ENCODE measurements at regions not wholly inside any gene's neighbourhood (a gene's known extent, or its start where the extent isn't known, plus 50 kb on each side); places are given as distances from the start of the nearest gene placed in this dataset.
"Not testable (repeated sequence)": the region's sequence is repeated elsewhere in the genome, so short reads cannot be mapped to it uniquely, and the experiment has no call there.

DNA sequence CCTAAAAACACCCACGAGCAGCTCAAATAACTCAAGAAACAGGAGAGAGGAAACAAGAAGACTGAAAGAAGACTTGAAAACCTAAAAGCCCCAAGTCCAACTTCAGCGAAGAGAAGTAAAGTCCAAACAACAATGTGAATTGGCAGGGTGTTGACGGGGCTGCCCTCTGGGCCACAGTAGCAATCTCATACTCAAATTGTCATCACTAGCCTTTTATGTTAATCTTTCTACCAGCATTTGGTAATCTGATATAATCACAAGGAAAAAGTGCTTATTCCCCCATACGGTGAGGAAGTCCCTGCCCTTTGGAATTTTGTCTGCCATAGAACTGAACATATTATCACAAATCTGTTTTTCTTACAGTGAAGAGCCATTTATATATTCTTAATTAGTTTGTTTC lies 51.5 kb upstream of the IFNE start:
- DNase-seq (ENCODE audit: low read depth), result no peak

DNA sequence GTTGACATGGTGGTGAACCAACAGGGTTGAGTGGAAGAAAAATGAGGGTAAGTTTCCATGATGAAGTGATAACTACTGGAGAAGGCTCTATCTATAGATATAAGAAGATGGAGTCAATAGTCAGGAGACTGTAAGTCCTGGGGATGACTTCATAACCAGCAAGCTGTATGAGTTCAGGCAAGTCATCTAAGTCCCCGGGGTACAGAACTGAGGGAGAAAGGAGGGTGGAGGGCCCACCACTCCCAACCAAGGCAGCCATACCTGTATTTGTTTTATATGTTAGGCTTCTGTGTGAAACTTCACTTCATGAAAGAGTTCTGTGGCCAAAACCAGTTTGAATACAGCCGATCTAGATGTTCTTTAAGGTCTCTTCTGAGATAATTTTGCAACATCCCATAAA lies 53.3 kb upstream of the IFNE start:
- no peak for DNase-seq (ENCODE audit: low read depth)

DNA sequence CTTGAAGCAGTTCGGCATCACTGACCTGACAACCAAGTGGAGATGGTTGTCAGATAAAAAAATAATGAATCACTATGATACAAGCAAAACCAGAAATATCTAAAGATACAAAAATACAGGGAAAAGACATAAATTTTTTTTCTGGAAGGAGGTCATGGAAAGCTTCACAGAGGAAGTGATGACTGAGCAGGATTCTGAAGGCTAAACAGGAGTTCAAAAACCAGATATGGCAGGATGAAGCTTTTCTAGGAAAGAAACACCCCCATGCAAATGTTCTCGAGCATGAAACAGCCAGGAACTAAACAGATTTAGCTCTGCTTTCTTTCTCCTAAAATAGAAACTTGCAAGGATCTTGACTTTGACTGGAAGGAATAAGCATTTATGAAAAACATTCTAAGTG lies 60.7 kb upstream of the IFNE start:
- DNase-seq (ENCODE audit: low read depth), result no peak

DNA sequence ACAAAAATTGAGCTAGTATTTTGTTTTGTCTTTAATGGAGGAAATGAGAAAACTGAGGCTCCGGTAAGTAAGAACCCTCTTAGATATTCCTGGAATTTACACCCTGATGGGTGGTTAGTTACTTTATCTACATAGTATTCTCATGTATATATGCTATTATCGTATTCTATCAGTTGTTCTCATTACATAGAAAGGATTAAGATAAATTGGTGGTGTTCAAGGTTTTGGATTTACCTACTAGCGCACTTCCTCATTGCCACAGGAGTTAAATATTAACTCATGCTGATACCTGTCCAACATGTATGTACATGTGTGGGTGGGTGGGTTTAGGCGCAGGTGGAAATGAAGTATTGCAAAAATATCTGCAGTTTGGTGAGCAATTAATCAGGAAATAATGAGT lies 61.1 kb upstream of the IFNE start:
- no peak for DNase-seq (ENCODE audit: low read depth)

DNA sequence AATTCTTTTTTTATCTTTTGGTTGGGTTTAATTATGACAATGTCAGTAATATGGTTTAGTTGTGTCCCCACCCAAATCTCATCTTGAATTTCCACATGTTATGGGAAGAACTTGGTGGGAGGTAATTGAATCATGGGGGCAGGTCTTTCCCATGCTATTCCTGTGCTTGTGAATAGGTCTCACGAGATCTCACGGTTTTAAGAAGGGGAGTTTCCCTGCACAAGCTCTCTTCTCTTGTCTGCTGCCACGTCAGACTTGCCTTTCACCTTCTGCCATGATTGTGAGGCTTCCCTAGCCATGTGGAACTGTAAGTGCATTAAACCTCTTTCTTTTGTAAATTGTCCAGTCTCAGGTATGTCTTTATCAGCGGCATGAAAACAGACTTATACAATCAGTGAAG lies 61.7 kb upstream of the IFNE start:
- DNase-seq (ENCODE audit: low read depth), result not testable (repeated sequence)

DNA sequence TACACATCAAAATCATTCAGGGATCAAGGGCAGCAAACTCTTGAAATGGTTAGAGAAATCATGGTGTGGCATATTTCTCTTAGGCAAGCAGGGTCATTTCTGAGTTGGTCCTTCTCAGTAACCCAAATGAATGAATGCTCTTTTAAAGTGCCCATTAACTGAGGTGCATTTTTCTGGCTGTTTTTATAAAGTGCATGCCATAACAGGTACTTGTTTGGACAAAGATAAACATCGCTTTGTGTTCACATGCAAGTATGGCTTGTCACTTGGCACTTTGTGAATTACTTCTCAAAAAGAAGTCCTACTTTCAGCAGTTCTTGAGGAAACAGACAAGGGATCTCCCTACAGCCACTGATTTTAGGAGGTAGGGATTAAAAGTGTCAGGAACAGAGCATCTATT lies 64.8 kb upstream of the IFNE start:
- DNase-seq (ENCODE audit: low read depth), result no peak

DNA sequence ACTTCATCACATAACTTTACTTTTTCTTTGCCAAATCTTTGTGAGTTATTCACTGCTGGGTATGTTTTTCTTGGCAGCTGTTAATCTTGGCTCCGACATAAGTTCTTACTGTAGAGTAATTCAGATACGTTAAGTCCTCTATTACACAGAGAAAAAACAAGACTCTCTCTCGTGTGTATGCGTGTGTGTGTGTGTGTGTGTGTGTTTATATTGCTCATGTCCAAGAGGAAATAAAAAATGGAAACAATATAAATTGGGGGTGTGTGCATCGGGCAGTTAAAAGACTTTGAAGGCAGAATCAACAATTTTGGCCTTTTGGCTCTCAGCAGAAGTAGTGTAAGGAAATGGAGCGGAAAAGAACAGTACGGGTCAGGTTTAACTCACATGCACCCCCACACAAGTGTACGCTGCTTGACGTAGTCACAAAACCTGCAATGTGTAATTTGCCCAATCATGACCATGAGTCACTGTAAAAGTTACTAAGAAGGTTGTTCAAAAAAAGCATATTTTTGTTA lies 67.2 kb upstream of the IFNE start:
- DNase-seq (ENCODE audit: low read depth), result no peak

DNA sequence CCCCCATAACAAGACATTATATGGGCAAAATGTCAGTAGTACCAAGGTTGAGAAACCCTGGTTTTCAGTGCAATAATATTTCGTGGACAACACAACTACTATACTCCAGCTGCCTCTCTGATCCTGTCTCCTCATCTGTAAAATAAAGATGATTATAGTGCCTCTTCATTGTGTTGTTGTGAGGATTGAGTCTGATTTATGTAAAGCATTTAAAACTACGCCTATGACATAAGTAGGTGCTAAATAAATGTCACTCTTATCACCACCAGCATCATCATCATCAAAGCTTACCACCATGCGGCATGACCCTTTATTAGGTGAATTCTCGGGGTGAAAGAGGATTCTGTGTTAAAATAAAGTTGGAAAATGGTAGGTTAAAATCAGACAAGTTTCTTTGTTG lies 67.8 kb upstream of the IFNE start:
- DNase-seq (ENCODE audit: low read depth), result no peak

DNA sequence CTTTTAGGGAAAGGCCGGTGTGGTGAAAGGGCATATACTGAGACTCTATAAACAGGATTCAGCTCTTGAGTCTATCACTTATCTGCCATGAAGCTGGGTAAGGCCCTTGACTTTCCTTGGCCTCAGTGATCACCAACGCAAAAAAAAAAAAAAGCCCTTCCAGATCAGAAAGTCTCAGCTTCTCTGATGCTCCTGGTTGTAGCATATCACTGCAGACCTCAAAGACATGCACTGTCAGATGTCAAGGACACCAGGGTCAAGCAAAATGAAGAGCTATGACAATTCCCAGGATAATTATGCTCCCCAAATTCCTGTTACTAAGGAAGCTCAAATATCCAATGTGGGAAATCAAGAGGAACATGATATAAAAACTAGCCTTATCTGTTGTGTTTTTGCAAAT lies 68.3 kb upstream of the IFNE start:
- DNase-seq (ENCODE audit: low read depth), result no peak

DNA sequence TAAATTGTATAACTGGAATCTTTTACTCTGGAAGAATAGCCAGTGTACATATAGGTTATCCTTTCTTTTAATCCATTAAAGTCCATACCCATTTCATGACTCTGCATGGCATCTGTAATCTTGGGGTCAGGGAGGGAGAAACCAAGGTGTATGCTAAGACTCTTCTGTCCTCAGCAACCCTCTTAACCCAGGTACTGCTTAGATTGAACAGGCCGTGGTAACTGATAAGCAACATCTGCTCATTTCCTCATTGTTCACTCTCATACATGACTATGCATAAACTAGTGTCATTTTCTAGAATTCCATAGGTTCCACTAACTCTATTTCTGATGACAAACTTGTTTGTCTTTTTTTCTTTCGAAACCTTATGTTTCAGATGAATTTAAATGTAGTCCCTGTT lies 69.3 kb upstream of the IFNE start:
- DNase-seq (ENCODE audit: low read depth), result no peak

DNA sequence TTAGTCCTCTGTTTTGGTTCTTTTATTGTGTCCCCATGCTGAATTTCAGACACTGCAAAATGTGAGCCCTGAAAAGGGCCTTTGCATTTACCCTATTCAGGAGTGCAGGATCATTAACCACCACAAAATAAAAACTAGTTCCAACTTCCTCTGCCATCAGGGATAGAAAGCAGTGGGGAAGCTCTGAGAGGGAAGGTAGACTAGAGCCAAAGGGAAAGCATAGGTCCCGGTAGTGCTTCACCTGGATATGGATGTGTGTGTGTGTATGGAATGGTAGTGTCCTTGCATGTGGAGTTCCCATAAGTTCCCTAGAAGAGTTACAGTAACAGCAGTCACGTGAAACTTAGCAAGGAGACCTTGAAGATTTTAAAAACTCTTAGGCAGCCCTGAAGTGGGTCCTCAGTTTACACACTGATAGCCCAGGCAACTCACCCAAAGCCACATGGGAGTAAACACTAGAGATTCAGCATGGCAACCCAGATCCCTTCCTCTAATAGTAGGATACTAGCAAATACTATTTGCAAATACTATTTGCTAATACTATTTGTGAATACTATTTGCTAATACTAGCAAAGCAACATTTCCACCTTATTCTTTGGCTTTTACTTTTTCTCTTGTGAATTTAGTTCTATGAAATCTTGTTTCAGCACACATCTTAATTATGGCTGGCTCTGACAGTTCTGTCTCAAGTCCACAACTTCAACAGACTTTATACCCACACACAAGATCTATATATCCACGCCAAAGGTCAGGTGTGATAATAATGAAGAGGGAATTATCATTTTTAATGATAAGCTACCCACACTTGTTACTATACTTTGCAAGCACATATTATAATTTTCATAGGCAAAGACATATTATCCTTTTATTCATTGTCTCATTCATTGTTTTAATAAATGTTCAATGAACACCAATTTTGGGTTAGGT lies 70.4 kb upstream of the IFNE start:
- DNase-seq (ENCODE audit: low read depth), result no peak

DNA sequence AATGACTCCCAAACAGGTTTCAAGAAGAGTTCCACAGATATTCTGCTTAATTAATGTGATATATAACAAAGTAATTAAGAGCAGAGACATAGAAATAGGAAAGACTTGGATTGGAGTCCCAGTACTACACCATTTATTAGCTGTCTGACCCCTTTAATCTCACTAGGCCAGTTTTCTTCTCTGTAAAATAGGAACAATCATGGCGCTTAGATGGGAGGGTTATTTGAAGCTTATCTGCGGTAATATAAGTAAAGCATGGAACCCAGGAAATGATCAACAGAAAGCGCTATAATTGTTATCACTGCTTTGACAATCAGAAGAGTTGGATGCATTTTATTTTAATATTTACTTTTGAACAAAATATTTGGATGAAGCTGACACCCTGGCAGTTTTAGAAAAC lies 71.3 kb upstream of the IFNE start:
- DNase-seq (ENCODE audit: low read depth), result no peak

DNA sequence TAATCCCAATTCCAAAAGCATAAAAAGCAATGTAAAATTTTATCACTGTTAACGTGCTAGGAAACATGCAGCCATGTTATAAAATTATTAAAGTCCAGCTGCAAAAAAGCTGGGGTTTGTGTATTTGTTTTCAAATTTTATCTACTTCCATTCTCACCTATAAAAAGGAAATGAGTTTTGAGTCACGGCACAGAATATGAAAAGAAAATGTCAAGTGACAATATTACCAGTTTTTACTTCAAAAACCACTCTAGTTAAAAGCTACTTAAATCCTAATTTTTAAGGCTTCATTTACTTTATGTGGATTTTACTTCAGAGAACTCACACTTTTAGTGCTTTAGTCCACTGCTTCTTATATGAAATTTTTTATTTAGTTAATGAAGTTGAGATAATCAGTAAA lies 72.7 kb upstream of the IFNE start:
- no peak for DNase-seq (ENCODE audit: low read depth)

DNA sequence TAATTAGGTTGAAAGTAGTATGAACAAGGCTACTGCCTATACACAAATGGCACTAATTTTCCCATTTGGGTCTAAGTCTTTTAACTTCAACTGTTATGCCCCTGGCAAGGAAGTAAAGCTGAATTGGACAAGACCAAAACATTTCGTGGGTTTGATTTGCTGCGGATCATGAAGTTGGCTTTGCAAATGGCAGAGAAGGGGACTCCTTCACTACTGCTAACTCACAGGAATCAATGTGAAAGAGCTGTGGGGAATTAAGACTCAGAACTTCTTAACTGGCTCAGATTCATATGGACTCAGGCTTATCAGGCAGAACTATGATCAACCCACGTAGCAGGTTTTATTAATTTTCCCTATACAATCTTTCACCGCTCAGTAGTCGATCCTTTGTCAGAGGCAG lies 73.8 kb upstream of the IFNE start:
- no peak for DNase-seq (ENCODE audit: low read depth)

DNA sequence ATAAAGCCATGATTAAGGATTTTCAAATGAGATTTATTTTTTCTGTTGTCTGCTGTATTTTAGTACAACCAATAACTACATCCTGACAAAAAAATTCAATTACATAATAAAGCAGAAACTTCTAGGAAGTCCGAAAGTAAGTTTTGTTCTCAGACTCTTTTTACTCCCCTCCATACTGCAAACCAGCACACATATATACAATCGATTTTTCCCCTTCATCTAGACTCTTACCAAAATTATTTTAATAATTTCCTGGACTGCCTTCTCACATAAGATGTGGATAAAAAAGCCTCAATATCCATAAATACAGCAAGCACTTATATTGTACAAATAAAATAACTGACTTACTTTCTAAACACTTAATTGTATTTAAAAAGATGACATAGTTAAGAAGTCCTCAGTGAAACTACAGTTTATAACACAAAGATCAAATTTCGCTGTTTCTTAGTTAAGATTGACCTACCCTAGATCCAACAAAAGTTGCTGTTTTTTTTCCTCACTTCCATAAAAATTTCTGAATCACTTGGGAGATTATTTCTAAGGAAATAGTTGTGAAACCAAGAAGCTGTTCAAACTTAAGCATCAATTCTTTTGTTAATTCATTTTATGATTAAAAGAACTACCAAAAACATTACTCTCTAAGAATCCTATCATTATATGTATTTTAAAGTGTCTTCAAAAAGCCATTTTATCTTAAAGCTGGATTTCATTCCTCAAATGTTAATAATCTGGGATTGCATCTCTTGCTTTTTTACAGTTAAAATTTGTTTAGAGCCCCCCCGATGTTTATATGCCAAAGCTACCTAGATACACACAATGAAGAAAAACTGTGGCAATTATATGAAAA lies 74.7 kb upstream of the IFNE start:
- DNase-seq (ENCODE audit: low read depth), result no peak

DNA sequence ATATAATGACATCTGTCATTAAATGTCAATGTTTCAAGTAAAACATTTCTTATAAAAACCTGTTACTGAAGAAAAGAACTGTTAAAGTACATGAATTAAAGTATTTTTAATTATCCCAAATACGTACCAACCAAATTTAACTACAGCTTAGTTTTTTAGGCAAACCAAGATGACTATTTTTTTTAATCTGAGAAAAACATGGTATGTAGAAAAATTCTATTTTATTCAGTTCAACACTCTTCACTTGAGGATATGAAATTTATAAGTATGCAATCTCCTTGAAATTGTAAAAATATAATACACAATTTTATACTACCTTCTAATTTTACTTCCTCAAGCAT lies 75.3 kb upstream of the IFNE start:
- no peak for DNase-seq (ENCODE audit: low read depth)

DNA sequence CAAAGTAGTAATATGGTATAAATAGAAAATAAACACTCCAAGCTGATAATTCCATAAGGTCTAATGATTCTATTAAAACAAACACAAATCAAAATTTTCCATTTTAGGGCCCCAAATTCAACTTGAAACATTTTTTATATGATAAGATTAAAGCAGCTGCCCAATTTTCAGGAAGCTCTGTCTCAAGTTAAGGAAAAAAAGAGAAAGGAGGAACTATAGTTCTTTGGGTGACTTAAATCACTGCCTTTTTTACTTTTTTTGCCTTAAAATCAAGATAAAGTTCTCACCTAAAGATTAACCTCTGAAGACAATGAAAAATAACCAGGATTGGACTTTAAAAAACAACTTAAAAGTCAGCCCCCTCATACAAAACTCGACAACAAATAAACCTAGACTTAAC lies 76.0 kb upstream of the IFNE start:
- DNase-seq (ENCODE audit: low read depth), result no peak

DNA sequence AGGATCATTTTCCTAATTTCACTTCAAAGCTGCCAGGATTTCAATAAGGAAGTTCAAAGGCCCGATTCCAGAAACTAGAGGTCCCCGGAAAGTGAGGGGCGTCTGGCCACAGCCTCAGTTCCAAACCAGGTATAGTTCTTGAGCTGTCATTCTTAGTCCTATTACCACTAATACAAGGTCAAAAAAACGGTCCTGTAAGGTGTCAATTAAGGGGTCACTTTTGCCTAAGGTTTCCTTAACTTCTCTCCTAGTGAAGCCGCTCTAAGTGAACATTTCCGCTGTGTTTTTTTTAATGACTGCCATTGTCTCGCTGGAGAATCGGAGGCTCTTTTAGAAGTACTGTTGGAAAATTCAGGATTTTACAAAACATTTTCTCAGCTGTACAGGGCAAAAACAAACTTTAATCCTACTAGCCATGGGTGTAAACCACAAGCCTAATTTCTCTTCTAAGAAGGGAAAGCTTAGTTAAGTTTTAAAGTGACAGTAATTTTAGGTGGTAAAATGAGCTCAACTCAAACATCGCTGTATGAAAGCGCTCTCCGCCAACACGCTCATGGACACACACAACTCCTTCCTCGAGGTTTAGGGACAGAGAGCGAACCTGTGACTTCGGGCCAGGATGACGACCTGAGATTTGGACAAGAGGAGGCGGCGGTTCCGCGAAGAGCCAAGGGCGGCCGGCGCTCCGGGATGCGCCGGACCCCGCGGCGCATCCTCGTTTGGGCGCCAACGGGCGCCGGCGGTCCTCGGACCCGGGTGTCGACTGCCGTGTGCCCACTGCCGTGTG lies 76.7 kb upstream of the IFNE start:
- no peak for DNase-seq (ENCODE audit: low read depth)

DNA sequence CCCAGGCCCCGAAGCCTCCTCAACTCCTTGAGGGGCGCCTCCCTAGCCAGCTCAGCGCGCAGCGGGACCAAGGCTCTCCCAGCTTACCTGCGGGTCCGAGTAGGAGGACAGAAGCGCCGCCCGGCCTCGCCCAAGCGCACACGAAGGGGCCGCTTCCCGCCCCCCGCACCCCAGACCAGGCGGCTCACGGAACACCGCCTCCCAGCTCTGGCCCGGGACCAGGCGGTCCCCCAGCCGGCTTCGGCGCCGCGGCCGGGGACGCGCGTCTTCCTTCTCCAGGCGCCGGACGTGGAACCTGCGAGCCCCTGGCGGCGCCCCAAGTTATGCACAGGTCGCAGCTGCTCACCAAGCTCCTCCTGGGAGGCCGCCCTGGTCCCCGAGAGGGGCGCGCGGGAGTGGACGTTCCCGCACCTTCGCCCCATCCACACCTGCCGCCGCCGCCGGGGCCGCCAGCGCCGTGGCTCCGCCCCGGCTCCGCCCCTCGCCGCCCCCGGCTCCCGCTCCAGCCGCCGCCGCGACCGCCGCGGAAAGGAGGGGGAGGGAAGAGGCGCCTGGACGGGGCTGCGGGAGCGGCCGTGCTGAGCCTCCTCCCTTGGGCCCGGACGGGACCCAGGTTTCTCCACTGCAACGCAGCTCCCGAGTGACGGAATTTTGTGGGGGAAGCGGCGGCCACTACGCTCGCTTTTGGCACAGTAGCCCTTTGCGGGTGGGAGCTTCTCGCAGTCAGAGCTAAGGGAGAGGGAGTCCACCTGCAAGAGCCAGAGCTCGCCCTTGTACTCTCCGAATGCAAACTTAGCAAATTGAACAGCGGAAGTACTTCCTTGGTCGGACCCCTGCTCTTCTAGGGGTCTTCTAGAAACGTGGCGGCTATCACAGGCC lies 77.5 kb upstream of the IFNE start:
- DNase-seq (ENCODE audit: low read depth), result no peak

DNA sequence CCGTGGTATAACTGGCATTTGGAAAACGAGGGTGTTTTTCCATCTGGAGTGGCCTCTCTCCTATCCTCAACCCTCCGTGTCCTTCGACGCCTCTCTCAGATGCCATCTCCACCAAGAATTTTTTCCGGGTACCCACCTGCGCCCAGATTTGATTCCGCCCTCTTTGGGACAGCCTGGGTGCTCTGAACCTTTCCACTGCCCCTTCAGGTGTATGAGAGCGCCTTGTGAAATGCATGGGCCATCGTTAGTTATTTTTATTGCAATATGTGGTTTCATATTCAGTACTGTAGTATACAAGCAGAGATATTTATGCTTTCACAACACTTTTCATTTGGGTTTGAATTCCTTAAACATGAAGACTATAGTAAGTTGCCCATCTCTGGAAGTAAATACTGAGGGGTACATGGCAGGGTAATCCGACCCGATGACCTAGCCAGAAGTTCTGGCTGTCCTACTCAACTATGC lies 78.2 kb upstream of the IFNE start:
- no peak for DNase-seq (ENCODE audit: low read depth)

DNA sequence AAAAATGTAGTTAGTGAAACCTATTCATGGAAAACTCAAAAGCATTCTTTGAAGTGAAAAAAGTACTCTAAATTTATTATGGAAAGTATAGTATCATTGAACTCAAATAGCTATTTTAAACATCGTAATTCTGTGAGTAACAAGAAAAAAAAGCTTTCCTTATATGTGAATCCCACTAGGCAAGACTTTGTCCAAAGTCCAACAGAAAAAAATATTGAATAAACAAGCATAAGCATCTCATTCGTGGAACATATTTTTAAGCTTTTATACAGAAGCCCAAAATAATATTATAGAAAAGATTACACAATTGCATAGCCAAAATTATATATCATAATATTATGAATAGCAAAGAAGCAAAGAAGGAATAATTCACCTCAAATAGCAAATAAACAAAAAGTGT lies 79.4 kb upstream of the IFNE start:
- no peak for DNase-seq (ENCODE audit: low read depth)

Measured in forelimb muscle (tissue), 1 donor.